ENCODE measurements at regions not wholly inside any gene's neighbourhood (a gene's known extent, or its start where the extent isn't known, plus 50 kb on each side); places are given as distances from the start of the nearest gene placed in this dataset.

GRCh38 chr12:32947206-32948067 is 50.9 kb upstream of the PKP2 start:
- peak; percentile 86 for DNase-seq (ENCODE audit: low spot score)

- no peak for DNase-seq (ENCODE audit: low spot score)
Observed at GRCh38 chr12:32946504-32947131, 50.0 kb upstream of the PKP2 start.

Measured in umbilical cord (tissue), 1 donor.